K562 (cell line): ENCODE measurements at regions not wholly inside any gene's neighbourhood (a gene's known extent, or its start where the extent isn't known, plus 50 kb on each side); places are given as distances from the start of the nearest gene placed in this dataset.

Source experiments
- ATAC-seq: fragments of 200-7000 bp; cut with Tn5 transposase; 3 replicates; pipeline ENCODE4 v1.9.1; 2020; ENCODE audit warnings: moderate library complexity
- BruUV-seq: library from RNA; stranded (reverse); fragments of 400-500 nt; replicated peaks from 2 replicates; lab custom pipeline; 2021; lab: Mats Ljungman, UMichigan
- CTCF ChIA-PET: fragments of 300-600 bp; formaldehyde crosslinking; extraction: SDS; loops from one replicate; lab custom pipeline; 2021; ENCODE audit warnings: low intra/inter-chr PET ratio; lab: Yijun Ruan, JAX
- POLR2A ChIA-PET: fragments of 300-600, 350-650 bp; sonication (Branson Sonifier 250); formaldehyde crosslinking; extraction: SDS; loops from one replicate; lab custom pipeline; 2021; ENCODE audit warnings: antibody characterized with exemption, inconsistent platforms; lab: Yijun Ruan, JAX
- DNase-seq, 4 experiments: peaks; one replicate each; pipeline versions ENCODE4 v3.0.0 to v3.0.0-alpha.2; 2011 to 2018; ENCODE audit warnings: low spot score in 3 of 4, mixed read lengths in 3 of 4; ENCODE audit errors: extremely low read depth in 1 of 4
- FAIRE-seq: peaks from 2 replicates; lab custom pipeline; 2011; peaks lifted over from hg19 to GRCh38; lab: Jason Lieb, UNC
- H2AFZ ChIP-seq: 2 replicates; pipeline ENCODE4 v1.6.0; 2011; ENCODE audit warnings: low read depth, low read length, control low read depth, inconsistent platforms
- H3K27ac ChIP-seq: fragments of 200-600 bp; 3 replicates; pipeline ENCODE4 v1.8.0; 2011; ENCODE audit warnings: low read depth, mild to moderate bottlenecking, control low read depth, inconsistent platforms, low read length, moderate library complexity, mixed read lengths; ENCODE audit errors: extremely low read depth
- H3K27me3 ChIP-seq, 2 experiments: fragments of 300-600 bp in 1 of 2; 2 replicates in 1 of 2; 3 replicates in 1 of 2; pipeline versions ENCODE4 v1.6.0 to v1.8.0; 2011; ENCODE audit warnings: inconsistent platforms in 2 of 2, low read length in 2 of 2, mild to moderate bottlenecking in 1 of 2, mixed read lengths in 1 of 2, moderate library complexity in 1 of 2; ENCODE audit not compliant: control insufficient read depth in 2 of 2, insufficient read depth in 2 of 2
- H3K36me3 ChIP-seq: fragments of 300-600 bp; 3 replicates; pipeline ENCODE4 v1.8.0; 2011; ENCODE audit warnings: mild to moderate bottlenecking, low read length, inconsistent platforms; ENCODE audit not compliant: control insufficient read depth, insufficient read depth
- H3K4me1 ChIP-seq, 2 experiments: fragments of 200-600 bp in 1 of 2; replicated peaks in 1 of 2; 2 replicates in 1 of 2; 3 replicates in 1 of 2; pipeline versions ENCODE4 v1.5.1 to v1.8.0; 2011; ENCODE audit warnings: inconsistent platforms in 2 of 2, low read length in 2 of 2, mild to moderate bottlenecking in 1 of 2, mixed read lengths in 1 of 2, moderate library complexity in 1 of 2; ENCODE audit not compliant: control insufficient read depth in 2 of 2, insufficient read depth in 2 of 2
- H3K4me2 ChIP-seq: 2 replicates; pipeline ENCODE4 v1.6.1; 2011; ENCODE audit warnings: low read length, control low read depth, inconsistent platforms, mixed read lengths; ENCODE audit not compliant: insufficient read depth
- H3K4me3 ChIP-seq: fragments of 200-600 bp; sonication (generic), shearing (Covaris generic); 2 replicates; pipeline ENCODE4 v1.5.1; 2016; ENCODE audit warnings: control low read depth, inconsistent platforms
- H3K79me2 ChIP-seq: fragments of 200-600 bp; 3 replicates; pipeline ENCODE4 v1.8.0; 2011; ENCODE audit warnings: low read length, inconsistent platforms; ENCODE audit not compliant: control insufficient read depth, insufficient read depth
- H3K9ac ChIP-seq, 2 experiments: 2 replicates each; pipeline versions ENCODE4 v1.6.0 to v1.6.1; 2011; ENCODE audit warnings: low read depth in 2 of 2, low read length in 2 of 2, control low read depth in 1 of 2, inconsistent platforms in 1 of 2, mild to moderate bottlenecking in 1 of 2, mixed read lengths in 1 of 2; ENCODE audit not compliant: insufficient read depth in 1 of 2
- H3K9me1 ChIP-seq: one replicate; pipeline ENCODE4 v1.6.0; 2011; ENCODE audit warnings: inconsistent platforms, mild to moderate bottlenecking, low read length, moderate library complexity; ENCODE audit not compliant: control insufficient read depth, insufficient read depth
- H3K9me3 ChIP-seq: replicated peaks from 2 replicates; pipeline ENCODE4 v1.5.1; 2011; ENCODE audit warnings: low read depth, low read length, inconsistent platforms; ENCODE audit not compliant: control insufficient read depth, insufficient read depth
- H4K20me1 ChIP-seq: replicated peaks from 2 replicates; pipeline ENCODE4 v1.6.1; 2011; ENCODE audit warnings: low read length, inconsistent platforms, mixed read lengths; ENCODE audit not compliant: control insufficient read depth, insufficient read depth
- BACH1 ChIP-seq: fragments of 200-800 bp; sonication (Bioruptor generic); IDR thresholded peaks from 2 replicates; pipeline ENCODE4 v1.6.1; 2016; ENCODE audit warnings: missing genetic modification characterization, missing compliant biosample characterization
- CBX1 ChIP-seq: sonication (generic); IDR thresholded peaks from 2 replicates; pipeline ENCODE4 v1.6.1; 2016; ENCODE audit warnings: antibody characterized with exemption, low read depth, mild to moderate bottlenecking
- CBX3 ChIP-seq, 2 experiments: IDR thresholded peaks; 1 replicate in 1 of 2; 2 replicates in 1 of 2; pipeline ENCODE4 v1.6.1; 2012; ENCODE audit warnings: inconsistent platforms in 2 of 2, low read length in 2 of 2, borderline replicate concordance in 1 of 2, control low read depth in 1 of 2
- GTF2F1 ChIP-seq: IDR thresholded peaks from 2 replicates; pipeline ENCODE4 v1.6.1; 2011; ENCODE audit warnings: low read depth, low read length, improper control_type of control experiment
- NR2C2 ChIP-seq, 2 experiments: fragments of 200-800 bp in 1 of 2; sonication (Bioruptor generic) in 1 of 2; sonication (generic) in 1 of 2; formaldehyde crosslinking in 1 of 2; IDR thresholded peaks; 2 replicates each; pipeline versions ENCODE4 v1.6.1 to v1.8.0; 2016 to 2022; ENCODE audit warnings: mild to moderate bottlenecking in 1 of 2, missing compliant biosample characterization in 1 of 2, missing genetic modification characterization in 1 of 2, missing genetic modification reagents in 1 of 2
- TEAD4 ChIP-seq, 2 experiments: sonication (generic) in 1 of 2; formaldehyde crosslinking in 1 of 2; IDR thresholded peaks; 2 replicates each; pipeline versions ENCODE4 v1.6.1 to v1.8.0; 2012 to 2022; ENCODE audit warnings: borderline replicate concordance in 1 of 2, inconsistent platforms in 1 of 2, low read length in 1 of 2, mild to moderate bottlenecking in 1 of 2, missing genetic modification reagents in 1 of 2
- YY1 ChIP-seq, 3 experiments: IDR thresholded peaks; 2 replicates each; pipeline ENCODE4 v1.6.1; 2011; ENCODE audit warnings: low read length in 2 of 3, mild to moderate bottlenecking in 2 of 3, moderate library complexity in 2 of 3, borderline replicate concordance in 1 of 3, control low read depth in 1 of 3, low read depth in 1 of 3; ENCODE audit not compliant: insufficient read depth in 3 of 3, insufficient replicate concordance in 2 of 3, control insufficient read depth in 1 of 3, insufficient read length in 1 of 3; ENCODE audit errors: extremely low read depth in 1 of 3
- ZC3H11A ChIP-seq: IDR thresholded peaks from 2 replicates; pipeline ENCODE4 v1.6.1; 2012; ENCODE audit warnings: low read depth, low read length, improper control_type of control experiment
- WGBS: fragments of 100-300 bp; shearing (Covaris generic); methylation state at CpG from one replicate; pipeline ENCODE4 v1.1.6; 2016; ENCODE audit warnings: low coverage, mixed read lengths; ENCODE audit not compliant: insufficient coverage; ENCODE audit errors: missing lambda C conversion rate; 5-methylcytosine and 5-hydroxymethylcytosine counted together
- in situ Hi-C: fragments of 300-500 bp; cut with MboI; formaldehyde crosslinking; loops from 4 replicates; pipeline ENCODE4 v1.15.0; 2018; ENCODE audit warnings: inconsistent platforms, mixed read lengths
- intact Hi-C: fragments of 100-400 bp; cut with micrococcal nuclease; formaldehyde crosslinking; loops from 2 replicates; pipeline ENCODE4 v1.14.2; 2022
- TF ChIP-seq, protein P1 (sequence below): sonication (generic); formaldehyde crosslinking; IDR thresholded peaks from 2 replicates; pipeline ENCODE4 v1.9.0; 2022; ENCODE audit warnings: mild to moderate bottlenecking, missing genetic modification reagents
- TF ChIP-seq, protein P2 (sequence below): fragments of 450-650 bp; IDR thresholded peaks from 2 replicates; pipeline ENCODE4 v1.6.1; 2016; ENCODE audit warnings: mild to moderate bottlenecking

DNA sequence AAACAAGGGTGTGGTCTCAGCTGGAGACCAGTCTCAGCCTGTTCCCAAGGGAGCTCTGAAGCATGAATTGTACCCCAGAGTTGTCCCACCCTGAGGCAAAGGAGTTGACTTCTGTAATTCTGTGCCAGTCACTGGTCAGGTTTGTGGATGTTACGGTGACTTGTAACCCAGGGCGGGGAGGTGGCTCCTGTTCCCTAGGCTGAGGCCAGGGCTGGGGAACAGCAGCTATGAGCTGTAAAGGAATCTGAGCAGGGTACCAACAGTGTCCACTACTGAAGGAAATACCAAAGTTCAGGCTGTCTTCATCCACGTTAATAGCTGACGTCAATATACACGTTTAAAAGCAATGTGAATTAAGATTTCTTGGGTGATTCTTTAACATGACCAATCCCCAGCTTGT is 266.2 kb downstream of the ABHD5 start:
- H4K20me1 ChIP-seq = no peaks in the 10 kb centered on the region; the same call in 1 of the 2 replicates
- no peaks in the 10 kb centered on the region for H3K9me3 ChIP-seq
- no peaks in the 10 kb centered on the region for H3K4me1 ChIP-seq
- H3K4me3 ChIP-seq = no peak overlapping the region
- in situ Hi-C loops = no loop called here
- FAIRE-seq (no peak), ATAC-seq (no peak), DNase-seq (no peak)
- no peak overlapping the region for H2AFZ ChIP-seq
- WGBS = 0% methylated on average over 5 of the region's 5 CpGs
- peaks cover 35 to 39% of the 10 kb centered on the region in 2 experiments for H3K27me3 ChIP-seq
- POLR2A ChIA-PET = interaction anchor here (0.7 to 1.0 kb wide), 4 partner anchors 11 to 28 kb away, joined by 3 read pairs; no protein-coding TSS in a partner anchor
- no peak overlapping the region for H3K4me2 ChIP-seq
- no peak overlapping the region for H3K27ac ChIP-seq
- H3K9me1 ChIP-seq = no peaks in the 10 kb centered on the region
- BruUV-seq = no TSS peak
- CTCF ChIA-PET = interaction anchor here (0.7 kb wide), 1 partner anchor 90 kb away, joined by 3 read pairs; no protein-coding TSS in a partner anchor
- intact Hi-C loops = no loop called here
- no peak overlapping the region for H3K9ac ChIP-seq
- no peak for TF ChIP-seq GTF2F1
- TF ChIP-seq BACH1 = no peak
- TF ChIP-seq CBX3 (IDR thresholded peaks at IDR 0.05; ENCODE audit: borderline replicate concordance in 1 of 2, low read length in 2 of 2) = no peak
- TF ChIP-seq, protein P1, sequence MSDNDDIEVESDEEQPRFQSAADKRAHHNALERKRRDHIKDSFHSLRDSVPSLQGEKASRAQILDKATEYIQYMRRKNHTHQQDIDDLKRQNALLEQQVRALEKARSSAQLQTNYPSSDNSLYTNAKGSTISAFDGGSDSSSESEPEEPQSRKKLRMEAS (CRISPR knock-in tag) = no peak
- TF ChIP-seq, protein P2, sequence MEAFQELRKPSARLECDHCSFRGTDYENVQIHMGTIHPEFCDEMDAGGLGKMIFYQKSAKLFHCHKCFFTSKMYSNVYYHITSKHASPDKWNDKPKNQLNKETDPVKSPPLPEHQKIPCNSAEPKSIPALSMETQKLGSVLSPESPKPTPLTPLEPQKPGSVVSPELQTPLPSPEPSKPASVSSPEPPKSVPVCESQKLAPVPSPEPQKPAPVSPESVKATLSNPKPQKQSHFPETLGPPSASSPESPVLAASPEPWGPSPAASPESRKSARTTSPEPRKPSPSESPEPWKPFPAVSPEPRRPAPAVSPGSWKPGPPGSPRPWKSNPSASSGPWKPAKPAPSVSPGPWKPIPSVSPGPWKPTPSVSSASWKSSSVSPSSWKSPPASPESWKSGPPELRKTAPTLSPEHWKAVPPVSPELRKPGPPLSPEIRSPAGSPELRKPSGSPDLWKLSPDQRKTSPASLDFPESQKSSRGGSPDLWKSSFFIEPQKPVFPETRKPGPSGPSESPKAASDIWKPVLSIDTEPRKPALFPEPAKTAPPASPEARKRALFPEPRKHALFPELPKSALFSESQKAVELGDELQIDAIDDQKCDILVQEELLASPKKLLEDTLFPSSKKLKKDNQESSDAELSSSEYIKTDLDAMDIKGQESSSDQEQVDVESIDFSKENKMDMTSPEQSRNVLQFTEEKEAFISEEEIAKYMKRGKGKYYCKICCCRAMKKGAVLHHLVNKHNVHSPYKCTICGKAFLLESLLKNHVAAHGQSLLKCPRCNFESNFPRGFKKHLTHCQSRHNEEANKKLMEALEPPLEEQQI = no peak
- TF ChIP-seq CBX1 = no peak
- no peak for TF ChIP-seq YY1 (IDR thresholded peaks at IDR 0.05; ENCODE audit: borderline replicate concordance in 1 of 3, control insufficient read depth in 1 of 3, extremely low read depth in 1 of 3, insufficient read depth in 3 of 3, insufficient read length in 1 of 3, insufficient replicate concordance in 2 of 3, low read depth in 1 of 3, low read length in 2 of 3)
- no peak for TF ChIP-seq TEAD4 (IDR thresholded peaks at IDR 0.05; ENCODE audit: low read length)
- TF ChIP-seq TEAD4 (CRISPR knock-in tag; IDR thresholded peaks at IDR 0.05; ENCODE audit: borderline replicate concordance) = no peak
- no peak for TF ChIP-seq NR2C2 (CRISPR knock-in tag; IDR thresholded peaks at IDR 0.05)
- no peak for TF ChIP-seq NR2C2 (tag; IDR thresholded peaks at IDR 0.05)
- TF ChIP-seq ZC3H11A = no peak
- H3K79me2 ChIP-seq = no peaks in the 10 kb centered on the region
- no peaks in the 10 kb centered on the region for H3K36me3 ChIP-seq
